ENCODE measurements at regions not wholly inside any gene's neighbourhood (a gene's known extent, or its start where the extent isn't known, plus 50 kb on each side); places are given as distances from the start of the nearest gene placed in this dataset.
A peak's percentile ranks its signal among the peaks of the same experiment; 100 is the strongest.

DNA sequence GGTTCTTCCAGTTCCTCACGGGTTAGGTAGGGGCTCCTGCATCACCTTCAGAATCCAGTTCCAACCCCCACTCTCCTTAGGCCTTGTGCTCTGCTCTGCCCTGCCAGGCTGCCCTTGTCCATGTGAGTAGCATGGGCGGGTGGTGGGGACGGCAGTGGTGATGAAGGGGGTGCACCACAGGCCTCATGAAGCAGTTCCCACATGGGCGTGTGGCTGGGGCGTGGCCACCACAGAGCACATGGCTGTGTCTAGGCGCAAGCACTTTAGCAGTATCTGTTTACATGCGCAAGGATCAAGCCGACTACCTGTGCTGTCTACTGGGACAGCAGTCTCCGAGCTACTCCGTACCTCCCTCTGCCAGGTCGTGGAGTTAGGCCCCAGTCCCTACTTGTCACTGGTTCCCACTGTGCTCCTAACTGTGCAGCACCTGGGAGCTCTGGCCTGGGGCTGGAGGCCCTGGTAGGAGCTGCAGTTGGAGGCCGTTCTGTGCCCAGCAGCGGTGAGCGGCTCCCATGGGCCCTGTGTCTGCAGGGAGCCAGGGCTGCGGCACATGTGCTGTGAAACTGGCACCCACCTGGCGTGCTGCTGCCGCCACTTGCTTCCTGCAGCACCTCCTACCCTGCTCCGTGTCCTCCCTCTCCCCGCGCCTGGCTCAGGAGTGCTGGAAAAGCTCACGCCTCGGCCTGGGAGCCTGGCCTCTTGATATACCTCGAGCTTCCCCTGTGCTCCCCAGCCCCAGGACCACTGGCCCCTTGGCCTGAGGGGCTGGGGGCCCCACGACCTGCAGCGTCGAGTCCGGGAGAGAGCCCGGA is 53.5 kb downstream of the PLXNA1 start:
- TF ChIP-seq, protein P1, sequence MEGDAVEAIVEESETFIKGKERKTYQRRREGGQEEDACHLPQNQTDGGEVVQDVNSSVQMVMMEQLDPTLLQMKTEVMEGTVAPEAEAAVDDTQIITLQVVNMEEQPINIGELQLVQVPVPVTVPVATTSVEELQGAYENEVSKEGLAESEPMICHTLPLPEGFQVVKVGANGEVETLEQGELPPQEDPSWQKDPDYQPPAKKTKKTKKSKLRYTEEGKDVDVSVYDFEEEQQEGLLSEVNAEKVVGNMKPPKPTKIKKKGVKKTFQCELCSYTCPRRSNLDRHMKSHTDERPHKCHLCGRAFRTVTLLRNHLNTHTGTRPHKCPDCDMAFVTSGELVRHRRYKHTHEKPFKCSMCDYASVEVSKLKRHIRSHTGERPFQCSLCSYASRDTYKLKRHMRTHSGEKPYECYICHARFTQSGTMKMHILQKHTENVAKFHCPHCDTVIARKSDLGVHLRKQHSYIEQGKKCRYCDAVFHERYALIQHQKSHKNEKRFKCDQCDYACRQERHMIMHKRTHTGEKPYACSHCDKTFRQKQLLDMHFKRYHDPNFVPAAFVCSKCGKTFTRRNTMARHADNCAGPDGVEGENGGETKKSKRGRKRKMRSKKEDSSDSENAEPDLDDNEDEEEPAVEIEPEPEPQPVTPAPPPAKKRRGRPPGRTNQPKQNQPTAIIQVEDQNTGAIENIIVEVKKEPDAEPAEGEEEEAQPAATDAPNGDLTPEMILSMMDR (IDR thresholded peaks at IDR 0.05; ENCODE audit: unreplicated experiment), result no peak
- Mint-ChIP-seq H3K4me3 (ENCODE audit: low read depth) (no peak overlapping the region), H3K9me3 (ENCODE audit: low read depth) (no peaks in the 10 kb centered on the region), H3K27ac (peak overlapping the region; percentile 69), H3K36me3 (ENCODE audit: insufficient read depth) (peaks cover 4% of the 10 kb centered on the region), H3K4me1 (ENCODE audit: low read depth) (no peaks in the 10 kb centered on the region), H3K27me3 (peaks cover 7% of the 10 kb centered on the region)
- DNase-seq (ENCODE audit: low spot score, unreplicated experiment), result no peak

DNA sequence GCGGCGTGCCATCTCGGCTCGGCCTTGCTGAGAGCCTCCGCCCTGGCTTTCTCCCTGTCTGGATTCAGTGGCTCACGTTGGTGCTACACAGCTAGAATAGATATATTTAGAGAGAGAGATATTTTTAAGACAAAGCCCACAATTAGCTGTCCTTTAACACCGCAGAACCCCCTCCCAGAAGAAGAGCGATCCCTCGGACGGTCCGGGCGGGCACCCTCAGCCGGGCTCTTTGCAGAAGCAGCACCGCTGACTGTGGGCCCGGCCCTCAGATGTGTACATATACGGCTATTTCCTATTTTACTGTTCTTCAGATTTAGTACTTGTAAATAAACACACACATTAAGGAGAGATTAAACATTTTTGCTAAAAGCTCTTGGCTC is 54.1 kb downstream of the PLXNA1 start:
- no peaks in the 10 kb centered on the region for H3K9me3 Mint-ChIP-seq (ENCODE audit: low read depth)
- H3K4me3 Mint-ChIP-seq (ENCODE audit: low read depth), result no peak overlapping the region
- peaks cover 9% of the 10 kb centered on the region for H3K27me3 Mint-ChIP-seq
- H3K36me3 Mint-ChIP-seq (ENCODE audit: insufficient read depth), result peaks cover 3% of the 10 kb centered on the region
- H3K4me1 Mint-ChIP-seq (ENCODE audit: low read depth), result no peaks in the 10 kb centered on the region
- TF ChIP-seq, protein P1 (IDR thresholded peaks at IDR 0.05; ENCODE audit: unreplicated experiment), result no peak
- DNase-seq (ENCODE audit: low spot score, unreplicated experiment), result no peak
- peak overlapping the region; percentile 31 for H3K27ac Mint-ChIP-seq

DNA sequence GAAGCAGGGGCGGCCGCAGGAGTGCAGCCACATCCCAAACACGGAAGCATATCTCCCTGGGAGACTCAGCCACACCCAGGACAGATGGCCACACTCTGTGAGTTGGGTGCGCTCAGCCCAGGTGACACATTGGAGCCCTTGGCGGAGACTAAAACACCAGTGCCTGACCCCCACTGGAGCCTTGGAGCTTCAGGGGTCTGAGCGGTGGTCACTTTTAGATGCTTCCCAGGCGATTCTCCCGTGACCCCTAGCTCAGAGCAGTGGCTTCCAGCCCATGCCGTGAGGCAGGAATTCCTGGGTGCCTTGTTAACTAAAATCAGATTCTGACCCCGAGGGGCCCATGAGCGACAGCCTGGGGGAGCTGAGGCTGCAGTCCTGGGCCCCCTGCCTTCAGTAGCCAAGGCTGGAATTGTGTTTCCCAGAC is 54.5 kb downstream of the PLXNA1 start:
- DNase-seq (ENCODE audit: low spot score, unreplicated experiment), result no peak
- no peak overlapping the region for H3K4me3 Mint-ChIP-seq (ENCODE audit: low read depth)
- H3K4me1 Mint-ChIP-seq (ENCODE audit: low read depth), result no peaks in the 10 kb centered on the region
- peaks cover 10% of the 10 kb centered on the region for H3K27me3 Mint-ChIP-seq
- no peaks in the 10 kb centered on the region for H3K9me3 Mint-ChIP-seq (ENCODE audit: low read depth)
- H3K27ac Mint-ChIP-seq, result no peak overlapping the region
- H3K36me3 Mint-ChIP-seq (ENCODE audit: insufficient read depth), result peaks cover 3% of the 10 kb centered on the region
- TF ChIP-seq, protein P1 (IDR thresholded peaks at IDR 0.05; ENCODE audit: unreplicated experiment), result no peak

DNA sequence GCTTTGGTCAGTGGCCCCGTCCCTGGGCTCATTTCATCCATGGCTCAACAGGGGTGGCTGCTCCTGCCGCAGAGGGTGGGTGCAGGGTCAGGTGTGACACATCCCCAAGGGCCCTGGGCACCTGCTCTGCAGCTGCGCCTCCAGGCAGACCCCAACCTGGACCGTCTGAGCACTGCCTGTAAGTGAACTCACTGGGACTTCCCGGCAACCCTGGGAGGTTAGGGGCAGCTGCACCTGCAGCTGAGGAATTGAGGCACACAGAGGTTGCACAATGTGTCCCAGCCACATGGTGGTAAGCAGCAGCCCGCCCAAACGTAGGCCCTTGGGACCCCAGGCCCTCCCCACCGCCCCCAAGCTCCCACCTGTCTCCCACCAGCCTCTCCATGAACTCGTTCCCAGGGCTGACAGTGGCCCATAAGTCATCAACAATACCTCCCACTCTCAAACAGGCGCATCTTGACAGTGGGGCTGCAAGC is 55.1 kb downstream of the PLXNA1 start:
- Mint-ChIP-seq H3K9me3 (ENCODE audit: low read depth) (no peaks in the 10 kb centered on the region), H3K4me1 (ENCODE audit: low read depth) (peaks cover 1% of the 10 kb centered on the region), H3K4me3 (ENCODE audit: low read depth) (no peak overlapping the region), H3K27ac (no peak overlapping the region), H3K36me3 (ENCODE audit: insufficient read depth) (peaks cover 3% of the 10 kb centered on the region), H3K27me3 (peaks cover 10% of the 10 kb centered on the region)
- TF ChIP-seq, protein P1 (IDR thresholded peaks at IDR 0.05; ENCODE audit: unreplicated experiment), result no peak
- DNase-seq (ENCODE audit: low spot score, unreplicated experiment), result no peak

DNA sequence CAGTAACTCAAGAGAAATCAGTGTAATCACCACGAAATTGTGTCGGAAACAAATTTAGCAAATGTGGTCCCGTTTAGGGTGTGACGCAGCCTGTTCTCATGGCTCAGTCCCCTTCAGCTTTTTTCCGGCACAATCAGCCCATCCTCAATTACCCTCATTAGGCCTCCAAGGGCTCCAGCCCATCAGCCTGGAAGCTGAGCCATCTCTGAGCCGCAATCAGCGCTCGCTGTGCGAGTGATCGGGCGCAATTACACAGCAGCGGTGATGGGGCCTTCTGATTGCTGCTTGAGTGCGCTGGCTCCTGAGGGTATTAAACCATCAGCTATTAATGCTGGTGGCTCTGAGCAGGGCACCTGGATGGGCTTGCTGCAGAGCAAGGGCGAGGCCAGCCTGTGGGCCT is 55.6 kb downstream of the PLXNA1 start:
- no peak overlapping the region for H3K27ac Mint-ChIP-seq
- H3K4me3 Mint-ChIP-seq (ENCODE audit: low read depth), result no peak overlapping the region
- no peak for DNase-seq (ENCODE audit: low spot score, unreplicated experiment)

More for the DNA sequence above, 55.6 kb downstream of the PLXNA1 start:
- TF ChIP-seq, protein P1 (IDR thresholded peaks at IDR 0.05; ENCODE audit: unreplicated experiment), result no peak
- Mint-ChIP-seq H3K36me3 (ENCODE audit: insufficient read depth) (peaks cover 3% of the 10 kb centered on the region), H3K4me1 (ENCODE audit: low read depth) (peaks cover 6% of the 10 kb centered on the region), H3K9me3 (ENCODE audit: low read depth) (no peaks in the 10 kb centered on the region), H3K27me3 (peaks cover 10% of the 10 kb centered on the region)

Data from progenitor cell of endocrine pancreas (in vitro differentiated cells).